ENCODE measurements at regions not wholly inside any gene's neighbourhood (a gene's known extent, or its start where the extent isn't known, plus 50 kb on each side); places are given as distances from the start of the nearest gene placed in this dataset.
"Not testable (repeated sequence)": the region's sequence is repeated elsewhere in the genome, so short reads cannot be mapped to it uniquely, and the experiment has no call there.

DNA sequence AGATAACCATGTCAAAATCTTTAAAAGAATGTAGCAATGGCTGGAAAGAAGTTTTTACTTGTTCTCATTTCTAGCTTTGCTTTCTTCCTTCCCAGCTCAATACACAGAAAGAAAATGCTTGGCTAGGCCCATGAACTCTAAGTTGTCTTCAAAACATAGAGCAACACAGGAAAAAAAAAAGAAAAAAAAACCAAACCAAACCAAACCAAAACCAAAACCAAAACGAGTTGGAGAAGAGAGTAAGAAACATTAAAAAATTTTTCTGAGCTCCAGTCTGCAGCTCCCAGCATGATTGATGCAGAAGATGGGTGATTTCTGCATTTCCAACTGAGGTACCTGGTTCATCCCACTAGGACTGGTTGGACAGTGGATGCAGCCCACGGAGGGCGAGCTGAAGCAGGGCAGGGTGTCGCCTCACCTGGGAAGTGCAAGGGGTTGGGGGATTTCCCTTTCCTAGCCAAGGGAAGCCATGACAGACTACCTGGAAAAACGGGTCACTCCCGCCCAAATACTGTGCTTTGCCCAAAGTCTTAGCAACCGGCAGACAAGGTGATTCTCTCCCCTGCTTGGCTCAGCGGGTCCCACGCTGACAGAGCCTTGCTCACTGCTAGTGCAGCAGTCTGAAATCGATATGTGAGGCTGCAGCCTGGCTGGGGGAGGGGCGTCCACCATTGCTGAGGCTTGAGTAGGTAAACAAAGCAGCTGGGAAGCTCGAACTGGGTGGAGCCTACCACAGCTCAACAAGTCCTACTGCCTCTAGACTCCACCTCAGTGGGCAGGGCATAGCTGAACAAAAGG lies 81.1 kb upstream of the SYT10 start:
- TF ChIP-seq, protein P1, sequence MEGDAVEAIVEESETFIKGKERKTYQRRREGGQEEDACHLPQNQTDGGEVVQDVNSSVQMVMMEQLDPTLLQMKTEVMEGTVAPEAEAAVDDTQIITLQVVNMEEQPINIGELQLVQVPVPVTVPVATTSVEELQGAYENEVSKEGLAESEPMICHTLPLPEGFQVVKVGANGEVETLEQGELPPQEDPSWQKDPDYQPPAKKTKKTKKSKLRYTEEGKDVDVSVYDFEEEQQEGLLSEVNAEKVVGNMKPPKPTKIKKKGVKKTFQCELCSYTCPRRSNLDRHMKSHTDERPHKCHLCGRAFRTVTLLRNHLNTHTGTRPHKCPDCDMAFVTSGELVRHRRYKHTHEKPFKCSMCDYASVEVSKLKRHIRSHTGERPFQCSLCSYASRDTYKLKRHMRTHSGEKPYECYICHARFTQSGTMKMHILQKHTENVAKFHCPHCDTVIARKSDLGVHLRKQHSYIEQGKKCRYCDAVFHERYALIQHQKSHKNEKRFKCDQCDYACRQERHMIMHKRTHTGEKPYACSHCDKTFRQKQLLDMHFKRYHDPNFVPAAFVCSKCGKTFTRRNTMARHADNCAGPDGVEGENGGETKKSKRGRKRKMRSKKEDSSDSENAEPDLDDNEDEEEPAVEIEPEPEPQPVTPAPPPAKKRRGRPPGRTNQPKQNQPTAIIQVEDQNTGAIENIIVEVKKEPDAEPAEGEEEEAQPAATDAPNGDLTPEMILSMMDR (IDR thresholded peaks at IDR 0.05), result not testable (repeated sequence)
- not testable (repeated sequence) for TF ChIP-seq POLR2A (IDR thresholded peaks at IDR 0.05)
